Midbrain (tissue), 1 donor: ENCODE measurements at regions not wholly inside any gene's neighbourhood (a gene's known extent, or its start where the extent isn't known, plus 50 kb on each side); places are given as distances from the start of the nearest gene placed in this dataset.

Experiments
- DNase-seq: peaks from one replicate; lab custom pipeline; 2025; lab: John Stamatoyannopoulos, UW

GRCh38 chr15:25051399-25052154 lies 96.8 kb downstream of the SNRPN start:
- no peak for DNase-seq

GRCh38 chr15:25052191-25052999 lies 97.6 kb downstream of the SNRPN start:
- no peak for DNase-seq

- DNase-seq = no peak
These were observed 98.4 kb downstream of the SNRPN start for GRCh38 chr15:25053000-25053815.

- DNase-seq = no peak
These were observed 99.5 kb downstream of the SNRPN start for GRCh38 chr15:25054329-25054728.

GRCh38 chr15:25054943-25055342 lies 100.2 kb downstream of the SNRPN start:
- no peak for DNase-seq

GRCh38 chr15:25055356-25056068 lies 100.7 kb downstream of the SNRPN start:
- DNase-seq = no peak

GRCh38 chr15:25056484-25057425 lies 102.0 kb downstream of the SNRPN start:
- no peak for DNase-seq

- DNase-seq = no peak
These were observed 102.8 kb downstream of the SNRPN start for GRCh38 chr15:25057574-25057973.

- no peak for DNase-seq
These were observed 103.4 kb downstream of the SNRPN start for GRCh38 chr15:25058080-25058785.

- DNase-seq = no peak
These were observed 105.1 kb downstream of the SNRPN start for GRCh38 chr15:25059698-25060471.

- DNase-seq = no peak
These were observed 105.7 kb downstream of the SNRPN start for GRCh38 chr15:25060472-25060803.

- DNase-seq = no peak
These were observed 106.3 kb downstream of the SNRPN start for GRCh38 chr15:25060996-25061620.

GRCh38 chr15:25061808-25062550 lies 107.2 kb downstream of the SNRPN start:
- DNase-seq = no peak

- DNase-seq = no peak
These were observed 108.0 kb downstream of the SNRPN start for GRCh38 chr15:25062551-25063430.

GRCh38 chr15:25065286-25065685 lies 110.5 kb downstream of the SNRPN start:
- no peak for DNase-seq

- no peak for DNase-seq
These were observed 111.1 kb downstream of the SNRPN start for GRCh38 chr15:25065876-25066275.

- DNase-seq = no peak
These were observed 111.9 kb downstream of the SNRPN start for GRCh38 chr15:25066708-25067107.
